Liver (tissue), 8 donors: ENCODE measurements at regions not wholly inside any gene's neighbourhood (a gene's known extent, or its start where the extent isn't known, plus 50 kb on each side); places are given as distances from the start of the nearest gene placed in this dataset.

Experiments used
- DNase-seq: peaks from one replicate; pipeline ENCODE4 v3.0.0-alpha.2; 2017; ENCODE audit warnings: low spot score
- H3K27ac ChIP-seq, 2 donors: one replicate each; pipeline ENCODE4 v1.7.0; 2013; ENCODE audit warnings: inconsistent platforms in 2 of 2, low read length in 2 of 2, control low read depth in 1 of 2, low read depth in 1 of 2, mild to moderate bottlenecking in 1 of 2
- H3K27me3 ChIP-seq, 4 donors: one replicate each; pipeline versions ENCODE4 v1.6.1 to v1.7.0; 2013; ENCODE audit warnings: low read length in 3 of 4, inconsistent platforms in 1 of 4, mild to moderate bottlenecking in 1 of 4, moderate library complexity in 1 of 4; ENCODE audit not compliant: control insufficient read depth in 4 of 4, insufficient read depth in 4 of 4
- H3K36me3 ChIP-seq, 4 donors: one replicate each; pipeline versions ENCODE4 v1.6.1 to v1.7.0; 2013; ENCODE audit warnings: low read length in 3 of 4, mild to moderate bottlenecking in 3 of 4, low read depth in 1 of 4, moderate library complexity in 1 of 4; ENCODE audit not compliant: control insufficient read depth in 4 of 4, insufficient read depth in 3 of 4
- H3K4me1 ChIP-seq, 4 donors: one replicate each; pipeline versions ENCODE4 v1.6.1 to v1.7.0; 2013; ENCODE audit warnings: low read length in 3 of 4, mild to moderate bottlenecking in 3 of 4, moderate library complexity in 1 of 4; ENCODE audit not compliant: control insufficient read depth in 4 of 4, insufficient read depth in 4 of 4
- H3K4me3 ChIP-seq, 3 donors: one replicate each; pipeline versions ENCODE4 v1.6.1 to v1.7.0; 2013; ENCODE audit warnings: low read length in 3 of 3, control low read depth in 1 of 3, low read depth in 1 of 3, mild to moderate bottlenecking in 1 of 3
- H3K9ac ChIP-seq, 2 donors: one replicate each; pipeline ENCODE4 v1.7.0; 2013; ENCODE audit warnings: low read length in 2 of 2, mild to moderate bottlenecking in 2 of 2, moderate library complexity in 2 of 2, control low read depth in 1 of 2, low read depth in 1 of 2
- H3K9me3 ChIP-seq, 4 donors: one replicate each; pipeline versions ENCODE4 v1.6.1 to v1.7.0; 2013; ENCODE audit warnings: low read length in 3 of 4; ENCODE audit not compliant: control insufficient read depth in 4 of 4
- ATF3 ChIP-seq: IDR thresholded peaks from 2 replicates; pipeline ENCODE4 v1.6.1; 2016; ENCODE audit warnings: antibody characterized with exemption
- CTCF ChIP-seq: fragments of 150-350 bp; IDR thresholded peaks from 2 replicates; pipeline ENCODE4 v1.5.1; 2017; ENCODE audit warnings: improper control_type of control experiment, low read depth, low read length; ENCODE audit not compliant: missing input control
- EGR1 ChIP-seq, 2 donors: IDR thresholded peaks; 2 replicates each; pipeline ENCODE4 v1.6.1; 2016 to 2018; ENCODE audit warnings: antibody characterized with exemption in 2 of 2, low read depth in 2 of 2
- FOXA1 ChIP-seq: IDR thresholded peaks from 2 replicates; pipeline ENCODE4 v1.6.1; 2016; ENCODE audit warnings: antibody characterized with exemption
- FOXA2 ChIP-seq: IDR thresholded peaks from 2 replicates; pipeline ENCODE4 v1.6.1; 2016; ENCODE audit warnings: antibody characterized with exemption
- GABPA ChIP-seq, 2 donors: IDR thresholded peaks in 1 of 2; conservative IDR thresholded peaks in 1 of 2; 2 replicates each; pipeline ENCODE4 v1.6.1; 2016; ENCODE audit warnings: antibody characterized with exemption in 2 of 2, mild to moderate bottlenecking in 1 of 2, moderate library complexity in 1 of 2
- HNF4A ChIP-seq, 2 donors: conservative IDR thresholded peaks; 2 replicates each; pipeline ENCODE4 v1.6.1; 2016; ENCODE audit warnings: antibody characterized with exemption in 2 of 2, mild to moderate bottlenecking in 2 of 2
- HNF4G ChIP-seq: IDR thresholded peaks from 2 replicates; pipeline ENCODE4 v1.6.1; 2016; ENCODE audit warnings: antibody characterized with exemption
- JUND ChIP-seq, 2 donors: IDR thresholded peaks; 2 replicates each; pipeline ENCODE4 v1.6.1; 2016; ENCODE audit warnings: antibody characterized with exemption in 2 of 2
- MAX ChIP-seq: IDR thresholded peaks from 2 replicates; pipeline ENCODE4 v1.6.1; 2016; ENCODE audit warnings: antibody characterized with exemption
- NR2F2 ChIP-seq: IDR thresholded peaks from 2 replicates; pipeline ENCODE4 v1.6.1; 2016; ENCODE audit warnings: antibody characterized with exemption
- RAD21 ChIP-seq, 2 donors: IDR thresholded peaks; 2 replicates each; pipeline ENCODE4 v1.6.1; 2016; ENCODE audit warnings: antibody characterized with exemption in 2 of 2, mild to moderate bottlenecking in 2 of 2
- REST ChIP-seq: IDR thresholded peaks from 2 replicates; pipeline ENCODE4 v1.6.1; 2016; ENCODE audit warnings: antibody characterized with exemption, mild to moderate bottlenecking
- RXRA ChIP-seq, 2 donors: IDR thresholded peaks; 2 replicates each; pipeline ENCODE4 v1.6.1; 2017 to 2018; ENCODE audit warnings: antibody characterized with exemption in 2 of 2, mild to moderate bottlenecking in 1 of 2
- SP1 ChIP-seq: IDR thresholded peaks from 2 replicates; pipeline ENCODE4 v1.6.1; 2018; ENCODE audit warnings: antibody characterized with exemption, mild to moderate bottlenecking
- TAF1 ChIP-seq: conservative IDR thresholded peaks from 2 replicates; pipeline ENCODE4 v1.6.1; 2016; ENCODE audit warnings: antibody characterized with exemption, mild to moderate bottlenecking
- YY1 ChIP-seq: IDR thresholded peaks from 2 replicates; pipeline ENCODE4 v1.6.1; 2016; ENCODE audit warnings: antibody characterized with exemption, mild to moderate bottlenecking
- ZBTB33 ChIP-seq: IDR thresholded peaks from 2 replicates; pipeline ENCODE4 v1.6.1; 2016; ENCODE audit warnings: antibody characterized with exemption
- WGBS: extraction: QIAGEN DNeasy Blood & Tissue Kit; methylation state at CpG from one replicate; pipeline ENCODE4 v1.1.7; 2013; 5-methylcytosine and 5-hydroxymethylcytosine counted together
- donor health status: healthy.
- donor health status: healthy.
- donor health status: healthy.
- donor health status: healthy.
- donor health status: healthy.

- peaks cover 0 to 9% (median 8%) of the 10 kb centered on the region in 4 donors for H3K9me3 ChIP-seq
- no peak overlapping the region for H3K4me3 ChIP-seq
- WGBS, result 59% methylated on average over 13 of the region's 13 CpGs
- no peak for DNase-seq
- H3K27me3 ChIP-seq, result no peaks in the 10 kb centered on the region
- TF ChIP-seq ATF3, result no peak
- no peak for TF ChIP-seq JUND (IDR thresholded peaks at IDR 0.05)
- TF ChIP-seq REST, result no peak
- TF ChIP-seq MAX, result no peak
- TF ChIP-seq GABPA (IDR thresholded peaks at IDR 0.05 in 1 of 2, conservative IDR thresholded peaks at IDR 0.05 in 1 of 2), result no peak
- no peak for TF ChIP-seq FOXA2
- TF ChIP-seq NR2F2, result no peak
- no peak for TF ChIP-seq RAD21 (IDR thresholded peaks at IDR 0.05)
- TF ChIP-seq SP1, result no peak
- no peak for TF ChIP-seq FOXA1
- TF ChIP-seq TAF1, result no peak
- TF ChIP-seq HNF4A (conservative IDR thresholded peaks at IDR 0.05), result no peak
- TF ChIP-seq CTCF, result no peak
- TF ChIP-seq YY1, result no peak
- no peak for TF ChIP-seq EGR1 (IDR thresholded peaks at IDR 0.05; ENCODE audit: low read depth in 2 of 2)
- no peaks in the 10 kb centered on the region for H3K4me1 ChIP-seq
- no peak overlapping the region for H3K9ac ChIP-seq
- no peaks in the 10 kb centered on the region for H3K36me3 ChIP-seq
- H3K27ac ChIP-seq, result no peak overlapping the region
Observed at GRCh38 chr6:158909938-158910337, 90.1 kb downstream of the RSPH3 start.

- no peak for DNase-seq
- H3K4me1 ChIP-seq, result no peaks in the 10 kb centered on the region
- no peaks in the 10 kb centered on the region for H3K27me3 ChIP-seq
- peaks cover 1 to 12% (median 8%) of the 10 kb centered on the region in 4 donors for H3K9me3 ChIP-seq
- no peaks in the 10 kb centered on the region for H3K36me3 ChIP-seq
- no peak overlapping the region for H3K27ac ChIP-seq
- TF ChIP-seq REST (no peak), CTCF (no peak), FOXA1 (no peak), SP1 (no peak), EGR1 (IDR thresholded peaks at IDR 0.05; ENCODE audit: low read depth in 2 of 2) (no peak), RAD21 (IDR thresholded peaks at IDR 0.05) (no peak), HNF4G (no peak), ZBTB33 (no peak), MAX (no peak), RXRA (IDR thresholded peaks at IDR 0.05) (no peak)
- 96% methylated on average over 1 of the region's 1 CpG for WGBS
- H3K4me3 ChIP-seq, result no peak overlapping the region
- no peak overlapping the region for H3K9ac ChIP-seq
Observed at GRCh38 chr6:158908606-158909005, 89.4 kb upstream of the EZR start.
